ENCODE measurements at regions not wholly inside any gene's neighbourhood (a gene's known extent, or its start where the extent isn't known, plus 50 kb on each side); places are given as distances from the start of the nearest gene placed in this dataset.

GRCh38 chr12:98149270-98149669, 366.1 kb upstream of the TMPO start:
- Histone ChIP-seq H3K27ac (no peak overlapping the region), H3K9me3 (ENCODE audit: severe bottlenecking) (no peaks in the 10 kb centered on the region), H3K4me3 (ENCODE audit: low read depth, low read length) (no peak overlapping the region), H3K27me3 (ENCODE audit: insufficient read depth, low read depth, severe bottlenecking) (no peaks in the 10 kb centered on the region), H3K36me3 (no peaks in the 10 kb centered on the region)
- no peak for TF ChIP-seq CTCF (IDR thresholded peaks at IDR 0.05; ENCODE audit: low read depth, low read length)
- no peak for DNase-seq

- H3K4me3 ChIP-seq (ENCODE audit: low read depth, low read length): no peak overlapping the region
- no peaks in the 10 kb centered on the region for H3K36me3 ChIP-seq
- DNase-seq: no peak
- no peak overlapping the region for H3K27ac ChIP-seq
- no peak for TF ChIP-seq CTCF (IDR thresholded peaks at IDR 0.05; ENCODE audit: low read depth, low read length)
- no peaks in the 10 kb centered on the region for H3K9me3 ChIP-seq (ENCODE audit: severe bottlenecking)
- H3K27me3 ChIP-seq (ENCODE audit: insufficient read depth, low read depth, severe bottlenecking): no peaks in the 10 kb centered on the region
Measured at GRCh38 chr12:98149691-98150210, 365.6 kb upstream of the TMPO start.

GRCh38 chr12:98151105-98151590, 364.2 kb upstream of the TMPO start:
- TF ChIP-seq CTCF (IDR thresholded peaks at IDR 0.05; ENCODE audit: low read depth, low read length): no peak
- Histone ChIP-seq H3K27me3 (ENCODE audit: insufficient read depth, low read depth, severe bottlenecking) (no peaks in the 10 kb centered on the region), H3K36me3 (no peaks in the 10 kb centered on the region), H3K4me3 (ENCODE audit: low read depth, low read length) (no peak overlapping the region), H3K9me3 (ENCODE audit: severe bottlenecking) (no peaks in the 10 kb centered on the region), H3K27ac (no peak overlapping the region)
- DNase-seq: no peak

GRCh38 chr12:98151984-98152383, 363.4 kb upstream of the TMPO start:
- Histone ChIP-seq H3K36me3 (no peaks in the 10 kb centered on the region), H3K9me3 (ENCODE audit: severe bottlenecking) (no peaks in the 10 kb centered on the region), H3K27me3 (ENCODE audit: insufficient read depth, low read depth, severe bottlenecking) (no peaks in the 10 kb centered on the region), H3K4me3 (ENCODE audit: low read depth, low read length) (no peak overlapping the region), H3K27ac (no peak overlapping the region)
- no peak for TF ChIP-seq CTCF (IDR thresholded peaks at IDR 0.05; ENCODE audit: low read depth, low read length)
- no peak for DNase-seq

GRCh38 chr12:98154850-98155249, 360.5 kb upstream of the TMPO start:
- Histone ChIP-seq H3K9me3 (ENCODE audit: severe bottlenecking) (no peaks in the 10 kb centered on the region), H3K27ac (no peak overlapping the region), H3K27me3 (ENCODE audit: insufficient read depth, low read depth, severe bottlenecking) (no peaks in the 10 kb centered on the region), H3K4me3 (ENCODE audit: low read depth, low read length) (no peak overlapping the region), H3K36me3 (no peaks in the 10 kb centered on the region)
- TF ChIP-seq CTCF (IDR thresholded peaks at IDR 0.05; ENCODE audit: low read depth, low read length): peak; percentile 74
- DNase-seq: peak; percentile 66

- Histone ChIP-seq H3K27me3 (ENCODE audit: insufficient read depth, low read depth, severe bottlenecking) (no peaks in the 10 kb centered on the region), H3K36me3 (no peaks in the 10 kb centered on the region), H3K27ac (no peak overlapping the region), H3K4me3 (ENCODE audit: low read depth, low read length) (no peak overlapping the region), H3K9me3 (ENCODE audit: severe bottlenecking) (no peaks in the 10 kb centered on the region)
- DNase-seq: no peak
- no peak for TF ChIP-seq CTCF (IDR thresholded peaks at IDR 0.05; ENCODE audit: low read depth, low read length)
Measured at GRCh38 chr12:98156697-98157096, 358.7 kb upstream of the TMPO start.

All from WERI-Rb-1 (cell line).